Endothelial cell of umbilical vein (primary cell): ENCODE measurements at regions not wholly inside any gene's neighbourhood (a gene's known extent, or its start where the extent isn't known, plus 50 kb on each side); places are given as distances from the start of the nearest gene placed in this dataset.

Experiments
- BruUV-seq: library from RNA; stranded (reverse); fragments of 400-500 nt; replicated peaks from 2 replicates; lab custom pipeline; 2021; lab: Mats Ljungman, UMichigan
- CTCF ChIA-PET: fragments of 300-600, 350-600 bp; sonication (Branson Sonifier 250); formaldehyde crosslinking; loops from one replicate; lab custom pipeline; 2021; ENCODE audit warnings: antibody characterized with exemption, inconsistent platforms; lab: Charles Lee
- POLR2A ChIA-PET: fragments of 300-600, 350-600 bp; sonication (Branson Sonifier 250); formaldehyde crosslinking; loops from one replicate; lab custom pipeline; 2021; ENCODE audit warnings: antibody characterized with exemption, inconsistent platforms; lab: Charles Lee
- DNase-seq: peaks from one replicate; pipeline ENCODE4 v3.0.0-alpha.2; 2011; ENCODE audit warnings: low read depth, low spot score
- FAIRE-seq: peaks from 2 replicates; lab custom pipeline; 2011; peaks lifted over from hg19 to GRCh38; lab: Jason Lieb, UNC
- H2AFZ ChIP-seq: 2 replicates; pipeline ENCODE4 v1.6.0; 2012; ENCODE audit warnings: low read depth, low read length, control low read depth, inconsistent platforms
- H3K27ac ChIP-seq: 2 replicates; pipeline ENCODE4 v1.5.1; 2011; ENCODE audit warnings: low read depth, mild to moderate bottlenecking, control low read depth, low read length, moderate library complexity; ENCODE audit not compliant: insufficient read depth
- H3K27me3 ChIP-seq, 2 experiments: 2 replicates each; pipeline versions ENCODE4 v1.6.0 to v1.6.1; 2011; ENCODE audit warnings: low read length in 2 of 2, mixed read lengths in 1 of 2; ENCODE audit not compliant: control insufficient read depth in 2 of 2, insufficient read depth in 2 of 2
- H3K36me3 ChIP-seq, 2 experiments: 2 replicates in 1 of 2; 3 replicates in 1 of 2; pipeline ENCODE4 v1.5.1; 2011; ENCODE audit warnings: low read length in 2 of 2, mild to moderate bottlenecking in 1 of 2, moderate library complexity in 1 of 2; ENCODE audit not compliant: control insufficient read depth in 2 of 2, insufficient read depth in 2 of 2; ENCODE audit errors: extremely low read depth in 1 of 2
- H3K4me1 ChIP-seq: 3 replicates; pipeline ENCODE4 v1.5.1; 2011; ENCODE audit warnings: mild to moderate bottlenecking, low read length; ENCODE audit not compliant: control insufficient read depth, insufficient read depth; ENCODE audit errors: extremely low read depth
- H3K4me2 ChIP-seq: 2 replicates; pipeline ENCODE4 v1.6.1; 2011; ENCODE audit warnings: low read length, control low read depth, mixed read lengths; ENCODE audit not compliant: insufficient read depth
- H3K4me3 ChIP-seq, 3 experiments: fragments of 200-600 bp in 1 of 3; sonication (generic), shearing (Covaris generic) in 1 of 3; replicated peaks in 1 of 3; 2 replicates each; pipeline ENCODE4 v1.5.1; 2011 to 2016; ENCODE audit warnings: control low read depth in 3 of 3, low read length in 3 of 3, mild to moderate bottlenecking in 2 of 3, inconsistent platforms in 1 of 3, low read depth in 1 of 3, moderate library complexity in 1 of 3; ENCODE audit not compliant: insufficient read depth in 1 of 3
- H3K79me2 ChIP-seq: 2 replicates; pipeline ENCODE4 v1.6.0; 2012; ENCODE audit warnings: low read length, inconsistent platforms; ENCODE audit not compliant: control insufficient read depth, insufficient read depth
- H3K9ac ChIP-seq: replicated peaks from 2 replicates; pipeline ENCODE3; 2011; ENCODE audit warnings: low read length, control low read depth; ENCODE audit not compliant: insufficient read depth; ENCODE audit errors: extremely low read depth
- H3K9me1 ChIP-seq: replicated peaks from 3 replicates; pipeline ENCODE4 v1.6.0; 2011; ENCODE audit warnings: mild to moderate bottlenecking, low read length; ENCODE audit not compliant: control insufficient read depth, insufficient read depth; ENCODE audit errors: extremely low read depth
- H3K9me3 ChIP-seq: replicated peaks from 2 replicates; pipeline ENCODE4 v1.5.1; 2012; ENCODE audit warnings: low read length, inconsistent platforms; ENCODE audit not compliant: control insufficient read depth, insufficient read depth
- H4K20me1 ChIP-seq: replicated peaks from 2 replicates; pipeline ENCODE3; 2011; ENCODE audit warnings: mild to moderate bottlenecking, low read length; ENCODE audit not compliant: control insufficient read depth, insufficient read depth; ENCODE audit errors: extremely low read depth
- EZH2 ChIP-seq: IDR thresholded peaks from 2 replicates; pipeline ENCODE4 v1.6.1; 2012; ENCODE audit warnings: borderline replicate concordance, low read depth, mild to moderate bottlenecking, moderate library complexity, low read length, inconsistent platforms; ENCODE audit not compliant: severe bottlenecking
- FOS ChIP-seq: IDR thresholded peaks from 2 replicates; pipeline ENCODE4 v1.6.1; 2011; ENCODE audit warnings: mild to moderate bottlenecking, low read length, moderate library complexity, borderline replicate concordance; ENCODE audit not compliant: insufficient read depth
- GATA2 ChIP-seq: IDR thresholded peaks from 2 replicates; pipeline ENCODE4 v1.7.0; 2011; ENCODE audit warnings: low read depth, mild to moderate bottlenecking, moderate library complexity, mixed read lengths, low read length; ENCODE audit not compliant: insufficient read length, insufficient read depth
- JUN ChIP-seq: IDR thresholded peaks from 2 replicates; pipeline ENCODE4 v1.6.1; 2011; ENCODE audit warnings: borderline replicate concordance, low read depth; ENCODE audit not compliant: insufficient read length, insufficient read depth
- MYC ChIP-seq: IDR thresholded peaks from one replicate; pipeline ENCODE4 v1.6.1; 2011; ENCODE audit warnings: mild to moderate bottlenecking, low read depth, low read length
- POLR2A ChIP-seq: IDR thresholded peaks from 2 replicates; pipeline ENCODE4 v1.6.1; 2012; ENCODE audit warnings: low read depth, mild to moderate bottlenecking, control low read depth, low read length
- POLR2AphosphoS5 ChIP-seq: IDR thresholded peaks from 2 replicates; pipeline ENCODE4 v1.6.1; 2012; ENCODE audit warnings: low read depth, mild to moderate bottlenecking, control low read depth, low read length, moderate library complexity; ENCODE audit not compliant: insufficient read depth
- dilution Hi-C: fragments of 300-500 bp; cut with MboI; formaldehyde crosslinking; loops from one replicate; pipeline ENCODE4 v1.15.0; 2019; ENCODE audit warnings: low sequenced_read_pairs; ENCODE audit not compliant: extremely low pct_ligation_motif_present
- intact Hi-C: fragments of 100-400 bp; cut with micrococcal nuclease; formaldehyde crosslinking; loops from one replicate; pipeline ENCODE4 v1.10.0; 2022
- TF ChIP-seq, protein P1 (sequence below), 2 donors: IDR thresholded peaks; 1 replicate in 1 of 2; 2 replicates in 1 of 2; pipeline ENCODE4 v1.5.1; 2011; ENCODE audit warnings: low read length in 2 of 2, mild to moderate bottlenecking in 2 of 2, moderate library complexity in 2 of 2, control low read depth in 1 of 2, inconsistent platforms in 1 of 2, low read depth in 1 of 2; ENCODE audit not compliant: insufficient read depth in 1 of 2; ENCODE audit errors: extremely low read depth in 1 of 2
- TF ChIP-seq, protein P2 (sequence below): IDR thresholded peaks from 2 replicates; pipeline ENCODE4 v1.6.1; 2011; ENCODE audit not compliant: insufficient read depth, insufficient read length

DNA sequence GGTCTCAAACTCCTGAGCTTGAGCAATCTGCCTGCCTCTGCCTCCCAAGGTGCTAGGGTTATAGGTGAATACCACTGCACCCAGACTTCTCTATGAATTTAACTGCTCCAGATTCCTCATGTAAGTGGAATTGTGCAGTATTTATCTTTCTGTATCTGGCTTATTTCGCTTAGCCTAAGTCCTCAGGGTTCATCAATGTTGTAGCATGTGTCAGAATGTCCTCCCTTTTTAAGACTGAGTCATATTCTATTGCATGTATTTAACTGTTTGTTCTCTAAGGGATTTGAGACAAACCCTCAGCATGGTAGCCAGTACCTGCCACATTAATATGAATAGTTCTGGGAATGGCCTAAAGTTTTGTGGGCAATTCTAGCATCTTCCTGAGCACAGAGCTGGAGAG lies 53.9 kb upstream of the TUT7 start:
- no peaks in the 10 kb centered on the region for H3K4me1 ChIP-seq
- no peaks in the 10 kb centered on the region for H3K79me2 ChIP-seq
- H2AFZ ChIP-seq: no peak overlapping the region
- no peak overlapping the region for H3K4me2 ChIP-seq
- dilution Hi-C loops (no loop called here), intact Hi-C loops (no loop called here)
- no peak overlapping the region for H3K4me3 ChIP-seq
- H3K9ac ChIP-seq: no peak overlapping the region
- H3K36me3 ChIP-seq: no peaks in the 10 kb centered on the region
- no peaks in the 10 kb centered on the region for H4K20me1 ChIP-seq
- POLR2A ChIA-PET: no interaction called here
- H3K27ac ChIP-seq: no peak overlapping the region
- no peaks in the 10 kb centered on the region for H3K9me1 ChIP-seq
- FAIRE-seq: no peak
- TF ChIP-seq, protein P1, sequence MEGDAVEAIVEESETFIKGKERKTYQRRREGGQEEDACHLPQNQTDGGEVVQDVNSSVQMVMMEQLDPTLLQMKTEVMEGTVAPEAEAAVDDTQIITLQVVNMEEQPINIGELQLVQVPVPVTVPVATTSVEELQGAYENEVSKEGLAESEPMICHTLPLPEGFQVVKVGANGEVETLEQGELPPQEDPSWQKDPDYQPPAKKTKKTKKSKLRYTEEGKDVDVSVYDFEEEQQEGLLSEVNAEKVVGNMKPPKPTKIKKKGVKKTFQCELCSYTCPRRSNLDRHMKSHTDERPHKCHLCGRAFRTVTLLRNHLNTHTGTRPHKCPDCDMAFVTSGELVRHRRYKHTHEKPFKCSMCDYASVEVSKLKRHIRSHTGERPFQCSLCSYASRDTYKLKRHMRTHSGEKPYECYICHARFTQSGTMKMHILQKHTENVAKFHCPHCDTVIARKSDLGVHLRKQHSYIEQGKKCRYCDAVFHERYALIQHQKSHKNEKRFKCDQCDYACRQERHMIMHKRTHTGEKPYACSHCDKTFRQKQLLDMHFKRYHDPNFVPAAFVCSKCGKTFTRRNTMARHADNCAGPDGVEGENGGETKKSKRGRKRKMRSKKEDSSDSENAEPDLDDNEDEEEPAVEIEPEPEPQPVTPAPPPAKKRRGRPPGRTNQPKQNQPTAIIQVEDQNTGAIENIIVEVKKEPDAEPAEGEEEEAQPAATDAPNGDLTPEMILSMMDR (IDR thresholded peaks at IDR 0.05; ENCODE audit: extremely low read depth in 1 of 2, insufficient read depth in 1 of 2, low read depth in 1 of 2, low read length in 2 of 2): no peak
- TF ChIP-seq EZH2 (no peak), GATA2 (no peak), JUN (no peak), MYC (no peak), POLR2A (no peak), FOS (no peak), POLR2AphosphoS5 (no peak)
- TF ChIP-seq, protein P2, sequence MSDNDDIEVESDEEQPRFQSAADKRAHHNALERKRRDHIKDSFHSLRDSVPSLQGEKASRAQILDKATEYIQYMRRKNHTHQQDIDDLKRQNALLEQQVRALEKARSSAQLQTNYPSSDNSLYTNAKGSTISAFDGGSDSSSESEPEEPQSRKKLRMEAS: no peak
- CTCF ChIA-PET: no interaction called here
- H3K27me3 ChIP-seq: peaks cover 0 to 6% of the 10 kb centered on the region in 2 experiments
- no peaks in the 10 kb centered on the region for H3K9me3 ChIP-seq
- no TSS peak for BruUV-seq
- DNase-seq: no peak
